HG02870 (cell line): ENCODE measurements at regions not wholly inside any gene's neighbourhood (a gene's known extent, or its start where the extent isn't known, plus 50 kb on each side); places are given as distances from the start of the nearest gene placed in this dataset.

Experiments
- ATAC-seq: cut with Tn5 transposase; IDR thresholded peaks from one replicate; pipeline ENCODE4 v1.9.1; 2021; ENCODE audit warnings: mild to moderate bottlenecking, moderate library complexity; ENCODE audit not compliant: unreplicated experiment

- ATAC-seq: no peak
These were observed 678.7 kb downstream of the MAT2B start for GRCh38 chr5:164184158-164184557.

GRCh38 chr5:164185000-164185399 is 679.6 kb downstream of the MAT2B start:
- ATAC-seq: no peak

GRCh38 chr5:164186550-164186949 is 681.1 kb downstream of the MAT2B start:
- no peak for ATAC-seq

- ATAC-seq: no peak
These were observed 682.4 kb downstream of the MAT2B start for GRCh38 chr5:164187785-164188184.

GRCh38 chr5:164188733-164189148 is 683.3 kb downstream of the MAT2B start:
- ATAC-seq: no peak

GRCh38 chr5:164191240-164191639 is 685.8 kb downstream of the MAT2B start:
- no peak for ATAC-seq

GRCh38 chr5:164202338-164202737 is 696.9 kb downstream of the MAT2B start:
- no peak for ATAC-seq

GRCh38 chr5:164203581-164204225 is 698.3 kb downstream of the MAT2B start:
- ATAC-seq: no peak

- no peak for ATAC-seq
These were observed 699.0 kb downstream of the MAT2B start for GRCh38 chr5:164204338-164204946.

GRCh38 chr5:164206196-164206595 is 700.8 kb downstream of the MAT2B start:
- ATAC-seq: no peak

GRCh38 chr5:164207646-164208045 is 702.2 kb downstream of the MAT2B start:
- no peak for ATAC-seq

GRCh38 chr5:164210491-164210890 is 705.1 kb downstream of the MAT2B start:
- no peak for ATAC-seq

GRCh38 chr5:164214698-164215097 is 709.3 kb downstream of the MAT2B start:
- ATAC-seq: no peak

- ATAC-seq: no peak
These were observed 712.0 kb downstream of the MAT2B start for GRCh38 chr5:164217464-164217863.

GRCh38 chr5:164220522-164220921 is 715.1 kb downstream of the MAT2B start:
- no peak for ATAC-seq

GRCh38 chr5:164224236-164224635 is 718.8 kb downstream of the MAT2B start:
- no peak for ATAC-seq

GRCh38 chr5:164224772-164225171 is 719.4 kb downstream of the MAT2B start:
- ATAC-seq: no peak

GRCh38 chr5:164230341-164230740 is 724.9 kb downstream of the MAT2B start:
- no peak for ATAC-seq

- no peak for ATAC-seq
These were observed 728.4 kb downstream of the MAT2B start for GRCh38 chr5:164233791-164234190.

GRCh38 chr5:164234321-164234720 is 728.9 kb downstream of the MAT2B start:
- ATAC-seq: no peak

- no peak for ATAC-seq
These were observed 730.0 kb downstream of the MAT2B start for GRCh38 chr5:164235300-164235891.

- no peak for ATAC-seq
These were observed 732.1 kb downstream of the MAT2B start for GRCh38 chr5:164237486-164237885.
